GM12878 (cell line): ENCODE measurements at regions not wholly inside any gene's neighbourhood (a gene's known extent, or its start where the extent isn't known, plus 50 kb on each side); places are given as distances from the start of the nearest gene placed in this dataset.

Experiments
- ATAC-seq: fragments of 200-7000 bp; cut with Tn5 transposase; 3 replicates; pipeline ENCODE4 v1.9.1; 2020; ENCODE audit warnings: mild to moderate bottlenecking, moderate library complexity
- BruUV-seq: library from RNA; stranded (reverse); fragments of 400-500 nt; replicated peaks from 2 replicates; lab custom pipeline; 2021; lab: Mats Ljungman, UMichigan
- CTCF ChIA-PET: fragments of 300-600 bp; sonication (Branson Sonifier 250); formaldehyde crosslinking; extraction: SDS; loops from one replicate; lab custom pipeline; 2021; ENCODE audit warnings: inconsistent platforms; lab: Yijun Ruan, JAX
- POLR2A ChIA-PET: fragments of 350-600 bp; formaldehyde crosslinking; extraction: SDS; loops from one replicate; lab custom pipeline; 2021; ENCODE audit warnings: inconsistent platforms; lab: Charles Lee
- RAD21 ChIA-PET: fragments of 300-600 bp; sonication (Branson Sonifier 250); formaldehyde crosslinking; loops from one replicate; lab custom pipeline; 2023; ENCODE audit warnings: antibody characterized with exemption; ENCODE audit not compliant: unreplicated experiment; lab: Charles Lee
- SMC1A ChIA-PET: fragments of 300-600 bp; sonication (Branson Sonifier 250); formaldehyde crosslinking; loops from one replicate; lab custom pipeline; 2023; ENCODE audit not compliant: unreplicated experiment, uncharacterized antibody; lab: Charles Lee
- DNase-seq: peaks from one replicate; pipeline ENCODE4 v3.0.0-alpha.2; 2011; ENCODE audit warnings: low read depth, low spot score
- FAIRE-seq: peaks from 3 replicates; lab custom pipeline; 2011; peaks lifted over from hg19 to GRCh38; lab: Jason Lieb, UNC
- H2AFZ ChIP-seq: 2 replicates; pipeline ENCODE4 v1.6.0; 2011; ENCODE audit warnings: low read depth, low read length, control low read depth; ENCODE audit not compliant: control insufficient read depth
- H3K27ac ChIP-seq: 2 replicates; pipeline ENCODE4 v1.5.1; 2011; ENCODE audit warnings: control low read depth; ENCODE audit not compliant: control insufficient read depth, insufficient read depth
- H3K27me3 ChIP-seq, 2 experiments: replicated peaks in 1 of 2; 2 replicates each; pipeline versions ENCODE4 v1.6.0 to v1.6.1; 2011; ENCODE audit warnings: low read length in 1 of 2; ENCODE audit not compliant: control insufficient read depth in 2 of 2, insufficient read depth in 2 of 2
- H3K36me3 ChIP-seq, 2 experiments: 2 replicates each; pipeline ENCODE4 v1.5.1; 2011; ENCODE audit warnings: low read length in 1 of 2; ENCODE audit not compliant: control insufficient read depth in 2 of 2, insufficient read depth in 2 of 2
- H3K4me1 ChIP-seq: 2 replicates; pipeline ENCODE4 v1.6.1; 2011; ENCODE audit warnings: mild to moderate bottlenecking, low read length, moderate library complexity, mixed read lengths; ENCODE audit not compliant: control insufficient read depth, insufficient read depth
- H3K4me2 ChIP-seq: 2 replicates; pipeline ENCODE4 v1.6.0; 2011; ENCODE audit warnings: control low read depth; ENCODE audit not compliant: control insufficient read depth, insufficient read depth
- H3K4me3 ChIP-seq: fragments of 200-600 bp; sonication (generic); 2 replicates; pipeline ENCODE4 v1.5.1; 2016
- H3K79me2 ChIP-seq: 2 replicates; pipeline ENCODE4 v1.6.0; 2011; ENCODE audit warnings: low read length; ENCODE audit not compliant: control insufficient read depth, insufficient read depth
- H3K9ac ChIP-seq: 2 replicates; pipeline ENCODE4 v1.8.0; 2011; ENCODE audit warnings: low read length, control low read depth, mixed read lengths; ENCODE audit not compliant: control insufficient read depth, insufficient read depth
- H3K9me3 ChIP-seq: replicated peaks from 3 replicates; pipeline ENCODE4 v1.5.1; 2011; ENCODE audit warnings: mild to moderate bottlenecking, low read length; ENCODE audit not compliant: control insufficient read depth, insufficient read depth
- H4K20me1 ChIP-seq: 2 replicates; pipeline ENCODE4 v1.6.0; 2011; ENCODE audit not compliant: control insufficient read depth, insufficient read depth
- CEBPB ChIP-seq, 2 experiments: fragments of 150-350 bp in 1 of 2; IDR thresholded peaks; 2 replicates each; pipeline ENCODE4 v1.6.1; 2012 to 2014; ENCODE audit warnings: low read depth in 2 of 2, low read length in 2 of 2, borderline replicate concordance in 1 of 2, inconsistent platforms in 1 of 2
- FOS ChIP-seq: IDR thresholded peaks from 3 replicates; pipeline ENCODE4 v1.6.1; 2011; ENCODE audit warnings: borderline replicate concordance; ENCODE audit not compliant: insufficient read length; ENCODE audit errors: extremely low read depth
- GABPA ChIP-seq: IDR thresholded peaks from 2 replicates; pipeline ENCODE4 v1.6.1; 2014; ENCODE audit warnings: antibody characterized with exemption, low read depth, mild to moderate bottlenecking, inconsistent platforms
- MYB ChIP-seq: fragments of 150-350 bp; IDR thresholded peaks from 2 replicates; pipeline ENCODE4 v1.6.1; 2014; ENCODE audit warnings: mild to moderate bottlenecking, low read depth, low read length, borderline replicate concordance
- NR2C1 ChIP-seq: fragments of 450-650 bp; IDR thresholded peaks from 2 replicates; pipeline ENCODE4 v1.6.1; 2017; ENCODE audit warnings: antibody characterized with exemption, mild to moderate bottlenecking, moderate library complexity
- PAX5 ChIP-seq: IDR thresholded peaks from 2 replicates; pipeline ENCODE4 v1.6.1; 2011; ENCODE audit warnings: low read depth, low read length, borderline replicate concordance
- RCOR1 ChIP-seq: conservative IDR thresholded peaks from 2 replicates; pipeline ENCODE4 v1.6.1; 2012; ENCODE audit warnings: low read depth, low read length, improper control_type of control experiment
- SUPT20H ChIP-seq: IDR thresholded peaks from 2 replicates; pipeline ENCODE4 v1.6.1; 2011; ENCODE audit warnings: low read depth, mild to moderate bottlenecking, low read length, moderate library complexity, borderline replicate concordance; ENCODE audit not compliant: control insufficient read depth
- TARDBP ChIP-seq: IDR thresholded peaks from 2 replicates; pipeline ENCODE4 v1.6.1; 2016; ENCODE audit warnings: borderline replicate concordance
- TCF3 ChIP-seq: IDR thresholded peaks from 2 replicates; pipeline ENCODE4 v1.6.1; 2012; ENCODE audit warnings: low read depth, mild to moderate bottlenecking, low read length, borderline replicate concordance; ENCODE audit not compliant: insufficient read depth
- WRNIP1 ChIP-seq: IDR thresholded peaks from 2 replicates; pipeline ENCODE4 v1.6.1; 2011; ENCODE audit warnings: low read depth, low read length, improper control_type of control experiment, borderline replicate concordance
- WGBS: methylation state at CpG from one replicate; pipeline ENCODE4 v1.1.6; 2016; ENCODE audit warnings: low lambda C conversion rate; ENCODE audit not compliant: insufficient replicate concordance, insufficient coverage; ENCODE audit errors: missing lambda C conversion rate; 5-methylcytosine and 5-hydroxymethylcytosine counted together
- in situ Hi-C: fragments of 300-500 bp; cut with MboI; formaldehyde crosslinking; loops from 9 replicates; pipeline ENCODE4 v1.14.3; 2018; ENCODE audit warnings: mixed read lengths
- intact Hi-C: fragments of 100-400 bp; cut with micrococcal nuclease; formaldehyde crosslinking; loops from one replicate; pipeline ENCODE4 v1.14.2; 2022; ENCODE audit not compliant: unreplicated experiment
- TF ChIP-seq, protein P1 (sequence below): IDR thresholded peaks from 2 replicates; pipeline ENCODE4 v1.6.1; 2011; ENCODE audit warnings: low read depth, low read length, improper control_type of control experiment, borderline replicate concordance
- TF ChIP-seq, protein P2 (sequence below): fragments of 450-650 bp; formaldehyde crosslinking; IDR thresholded peaks from 2 replicates; pipeline ENCODE4 v1.4.0; 2022; ENCODE audit warnings: mild to moderate bottlenecking, moderate library complexity
- TF ChIP-seq, protein P3 (sequence below): IDR thresholded peaks from 2 replicates; pipeline ENCODE4 v1.6.1; 2011; ENCODE audit warnings: mild to moderate bottlenecking, low read depth, low read length, moderate library complexity; ENCODE audit not compliant: insufficient replicate concordance

DNA sequence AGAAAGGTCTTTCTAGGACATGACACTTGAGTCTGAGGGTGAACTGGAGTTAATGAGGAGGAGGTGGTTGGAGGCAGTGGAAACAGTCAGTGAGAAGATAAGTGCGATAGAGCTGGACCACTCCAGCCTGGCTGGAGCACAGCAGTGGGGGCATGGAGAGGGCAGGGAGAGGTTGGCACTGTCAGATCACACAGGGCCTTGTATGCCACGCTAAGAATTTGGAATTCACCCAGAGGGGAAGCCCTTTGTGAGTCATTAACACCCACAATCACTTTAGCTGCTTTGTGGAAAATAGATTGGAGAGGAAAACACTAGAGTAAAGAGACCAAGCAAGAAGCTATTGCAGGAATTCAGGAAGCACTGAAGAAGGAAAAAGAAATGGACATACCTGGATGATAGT, 83.3 kb downstream of the ZNF621 start:
- SMC1A ChIA-PET: no interaction called here
- no TSS peak for BruUV-seq

DNA sequence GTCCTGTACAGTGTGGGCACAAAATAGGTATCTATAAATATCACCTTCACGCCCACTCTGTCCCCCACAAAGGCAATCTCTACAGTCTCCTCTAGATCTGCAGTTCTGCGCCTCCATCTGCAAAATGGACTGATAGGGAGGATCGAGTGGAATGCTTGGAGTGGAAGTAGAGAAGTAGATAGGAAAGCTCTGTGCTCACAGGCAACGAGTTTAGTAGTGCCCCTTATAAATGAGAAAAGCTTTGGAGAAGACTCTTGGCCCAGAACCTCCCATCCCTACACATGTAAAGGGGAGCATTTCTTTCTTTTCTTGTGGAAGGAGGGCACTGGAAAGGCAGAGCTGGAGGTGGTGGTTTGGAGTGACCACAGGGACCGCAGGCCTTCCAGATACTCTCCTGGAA, 88.5 kb downstream of the ZNF621 start:
- ChIA-PET CTCF (no interaction called here), RAD21 (no interaction called here), SMC1A (no interaction called here), POLR2A (no interaction called here)
- H3K4me2 ChIP-seq: no peak overlapping the region
- in situ Hi-C loops: no loop called here
- no peaks in the 10 kb centered on the region for H3K9me3 ChIP-seq
- no peaks in the 10 kb centered on the region for H3K4me1 ChIP-seq
- intact Hi-C loops: no loop called here
- no peaks in the 10 kb centered on the region for H3K36me3 ChIP-seq
- no peaks in the 10 kb centered on the region for H4K20me1 ChIP-seq
- no peak overlapping the region for H3K4me3 ChIP-seq
- H3K27me3 ChIP-seq: peaks cover 0 to 5% of the 10 kb centered on the region in 2 experiments; a peak in 3 of 4 replicates
- H3K9ac ChIP-seq: no peak overlapping the region
- no peaks in the 10 kb centered on the region for H3K79me2 ChIP-seq
- DNase-seq (no peak), FAIRE-seq (no peak), ATAC-seq (no peak)
- WGBS: 27% methylated on average over 5 of the region's 5 CpGs
- no peak overlapping the region for H3K27ac ChIP-seq
- no TSS peak for BruUV-seq
- H2AFZ ChIP-seq: no peak overlapping the region; the same call in 1 of the 2 replicates
- no peak for TF ChIP-seq SUPT20H
- TF ChIP-seq WRNIP1: no peak
- TF ChIP-seq, protein P1, sequence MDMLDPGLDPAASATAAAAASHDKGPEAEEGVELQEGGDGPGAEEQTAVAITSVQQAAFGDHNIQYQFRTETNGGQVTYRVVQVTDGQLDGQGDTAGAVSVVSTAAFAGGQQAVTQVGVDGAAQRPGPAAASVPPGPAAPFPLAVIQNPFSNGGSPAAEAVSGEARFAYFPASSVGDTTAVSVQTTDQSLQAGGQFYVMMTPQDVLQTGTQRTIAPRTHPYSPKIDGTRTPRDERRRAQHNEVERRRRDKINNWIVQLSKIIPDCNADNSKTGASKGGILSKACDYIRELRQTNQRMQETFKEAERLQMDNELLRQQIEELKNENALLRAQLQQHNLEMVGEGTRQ: no peak
- TF ChIP-seq, protein P2, sequence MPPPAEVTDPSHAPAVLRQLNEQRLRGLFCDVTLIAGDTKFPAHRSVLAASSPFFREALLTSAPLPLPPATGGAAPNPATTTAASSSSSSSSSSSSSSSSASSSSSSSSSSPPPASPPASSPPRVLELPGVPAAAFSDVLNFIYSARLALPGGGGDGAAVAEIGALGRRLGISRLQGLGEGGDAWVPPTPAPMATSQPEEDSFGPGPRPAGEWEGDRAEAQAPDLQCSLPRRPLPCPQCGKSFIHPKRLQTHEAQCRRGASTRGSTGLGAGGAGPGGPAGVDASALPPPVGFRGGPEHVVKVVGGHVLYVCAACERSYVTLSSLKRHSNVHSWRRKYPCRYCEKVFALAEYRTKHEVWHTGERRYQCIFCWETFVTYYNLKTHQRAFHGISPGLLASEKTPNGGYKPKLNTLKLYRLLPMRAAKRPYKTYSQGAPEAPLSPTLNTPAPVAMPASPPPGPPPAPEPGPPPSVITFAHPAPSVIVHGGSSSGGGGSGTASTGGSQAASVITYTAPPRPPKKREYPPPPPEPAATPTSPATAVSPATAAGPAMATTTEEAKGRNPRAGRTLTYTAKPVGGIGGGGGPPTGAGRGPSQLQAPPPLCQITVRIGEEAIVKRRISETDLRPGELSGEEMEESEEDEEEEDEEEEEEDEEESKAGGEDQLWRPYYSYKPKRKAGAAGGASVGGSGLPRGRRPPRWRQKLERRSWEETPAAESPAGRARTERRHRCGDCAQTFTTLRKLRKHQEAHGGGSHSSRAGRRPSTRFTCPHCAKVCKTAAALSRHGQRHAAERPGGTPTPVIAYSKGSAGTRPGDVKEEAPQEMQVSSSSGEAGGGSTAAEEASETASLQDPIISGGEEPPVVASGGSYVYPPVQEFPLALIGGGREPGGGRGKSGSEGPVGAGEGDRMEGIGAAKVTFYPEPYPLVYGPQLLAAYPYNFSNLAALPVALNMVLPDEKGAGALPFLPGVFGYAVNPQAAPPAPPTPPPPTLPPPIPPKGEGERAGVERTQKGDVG (CRISPR knock-in tag): no peak
- no peak for TF ChIP-seq RCOR1
- no peak for TF ChIP-seq NR2C1
- no peak for TF ChIP-seq TARDBP
- no peak for TF ChIP-seq GABPA
- TF ChIP-seq TCF3: no peak
- TF ChIP-seq CEBPB (IDR thresholded peaks at IDR 0.05; ENCODE audit: borderline replicate concordance in 1 of 2, low read depth in 2 of 2, low read length in 2 of 2): no peak
- TF ChIP-seq, protein P3, sequence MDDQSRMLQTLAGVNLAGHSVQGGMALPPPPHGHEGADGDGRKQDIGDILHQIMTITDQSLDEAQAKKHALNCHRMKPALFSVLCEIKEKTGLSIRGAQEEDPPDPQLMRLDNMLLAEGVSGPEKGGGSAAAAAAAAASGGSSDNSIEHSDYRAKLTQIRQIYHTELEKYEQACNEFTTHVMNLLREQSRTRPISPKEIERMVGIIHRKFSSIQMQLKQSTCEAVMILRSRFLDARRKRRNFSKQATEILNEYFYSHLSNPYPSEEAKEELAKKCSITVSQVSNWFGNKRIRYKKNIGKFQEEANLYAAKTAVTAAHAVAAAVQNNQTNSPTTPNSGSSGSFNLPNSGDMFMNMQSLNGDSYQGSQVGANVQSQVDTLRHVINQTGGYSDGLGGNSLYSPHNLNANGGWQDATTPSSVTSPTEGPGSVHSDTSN: no peak
- TF ChIP-seq FOS: no peak

More for the DNA sequence above, 83.3 kb downstream of the ZNF621 start:
- in situ Hi-C loops: no loop called here
- Histone ChIP-seq H3K4me3 (no peak overlapping the region), H2AFZ (no peak overlapping the region), H3K27ac (no peak overlapping the region), H3K4me1 (no peaks in the 10 kb centered on the region), H3K79me2 (no peaks in the 10 kb centered on the region), H3K4me2 (no peak overlapping the region), H4K20me1 (no peaks in the 10 kb centered on the region), H3K27me3 (no peaks in the 10 kb centered on the region; a peak in 1 of 4 replicates), H3K36me3 (no peaks in the 10 kb centered on the region), H3K9ac (no peak overlapping the region), H3K9me3 (no peaks in the 10 kb centered on the region)
- ChIA-PET CTCF (no interaction called here), POLR2A (no interaction called here), RAD21 (no interaction called here)
- ATAC-seq (no peak), DNase-seq (no peak), FAIRE-seq (no peak)
- intact Hi-C loops: no loop called here
- WGBS: 38% methylated on average over 2 of the region's 2 CpGs
- TF ChIP-seq MYB (no peak), PAX5 (no peak)
